Chondrocyte (in vitro differentiated cells): ENCODE measurements at regions not wholly inside any gene's neighbourhood (a gene's known extent, or its start where the extent isn't known, plus 50 kb on each side); places are given as distances from the start of the nearest gene placed in this dataset.
A peak's percentile ranks its signal among the peaks of the same experiment; 100 is the strongest.

Experiments
- DNase-seq: peaks from one replicate; pipeline ENCODE4 v3.0.0; 2021; ENCODE audit warnings: mixed read lengths, low spot score
- H3K27ac Mint-ChIP-seq: one replicate; pipeline ENCODE4 v1.8.0; 2021; ENCODE audit warnings: mild to moderate bottlenecking, moderate library complexity, mixed read lengths; ENCODE audit not compliant: unreplicated experiment
- H3K27me3 Mint-ChIP-seq: 2 replicates; pipeline ENCODE4 v1.8.0; 2021; ENCODE audit warnings: low read depth, mixed read lengths
- H3K36me3 Mint-ChIP-seq: 2 replicates; pipeline ENCODE4 v1.8.0; 2021; ENCODE audit warnings: low read depth, mixed read lengths
- H3K4me1 Mint-ChIP-seq: 2 replicates; pipeline ENCODE4 v1.8.0; 2021; ENCODE audit warnings: low read depth, mild to moderate bottlenecking, mixed read lengths
- H3K4me3 Mint-ChIP-seq: one replicate; pipeline ENCODE4 v1.8.0; 2021; ENCODE audit warnings: mild to moderate bottlenecking, moderate library complexity, mixed read lengths; ENCODE audit not compliant: unreplicated experiment
- H3K9me3 Mint-ChIP-seq: 2 replicates; pipeline ENCODE4 v1.8.0; 2021; ENCODE audit warnings: low read depth, mixed read lengths
- TF ChIP-seq, protein P1 (sequence below): fragments of 200-600 bp; sonication (generic); IDR thresholded peaks from 2 replicates; pipeline ENCODE4 v1.5.0; 2021; ENCODE audit warnings: antibody characterized with exemption, mild to moderate bottlenecking, moderate library complexity

DNA sequence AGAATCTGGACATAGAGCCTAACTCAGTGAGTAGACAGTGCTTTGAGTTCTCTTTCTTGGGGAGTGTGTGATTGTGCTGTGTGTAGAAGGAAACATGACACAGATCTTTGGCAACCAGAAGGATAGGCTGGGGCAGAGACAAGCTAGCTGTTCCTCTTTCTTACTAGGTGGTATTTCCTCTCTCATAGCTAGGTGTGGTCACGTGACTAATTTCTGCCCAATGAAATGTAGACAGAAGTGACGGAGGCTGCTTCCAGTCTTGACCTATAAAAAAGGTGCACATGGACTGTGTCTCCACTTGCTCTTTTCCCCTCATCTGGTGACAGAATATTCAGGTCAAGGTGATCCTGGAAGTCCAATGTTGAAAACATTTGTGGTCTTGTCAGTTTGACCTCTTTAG, 92.5 kb upstream of the NFIB start:
- no peak for DNase-seq
- TF ChIP-seq, protein P1, sequence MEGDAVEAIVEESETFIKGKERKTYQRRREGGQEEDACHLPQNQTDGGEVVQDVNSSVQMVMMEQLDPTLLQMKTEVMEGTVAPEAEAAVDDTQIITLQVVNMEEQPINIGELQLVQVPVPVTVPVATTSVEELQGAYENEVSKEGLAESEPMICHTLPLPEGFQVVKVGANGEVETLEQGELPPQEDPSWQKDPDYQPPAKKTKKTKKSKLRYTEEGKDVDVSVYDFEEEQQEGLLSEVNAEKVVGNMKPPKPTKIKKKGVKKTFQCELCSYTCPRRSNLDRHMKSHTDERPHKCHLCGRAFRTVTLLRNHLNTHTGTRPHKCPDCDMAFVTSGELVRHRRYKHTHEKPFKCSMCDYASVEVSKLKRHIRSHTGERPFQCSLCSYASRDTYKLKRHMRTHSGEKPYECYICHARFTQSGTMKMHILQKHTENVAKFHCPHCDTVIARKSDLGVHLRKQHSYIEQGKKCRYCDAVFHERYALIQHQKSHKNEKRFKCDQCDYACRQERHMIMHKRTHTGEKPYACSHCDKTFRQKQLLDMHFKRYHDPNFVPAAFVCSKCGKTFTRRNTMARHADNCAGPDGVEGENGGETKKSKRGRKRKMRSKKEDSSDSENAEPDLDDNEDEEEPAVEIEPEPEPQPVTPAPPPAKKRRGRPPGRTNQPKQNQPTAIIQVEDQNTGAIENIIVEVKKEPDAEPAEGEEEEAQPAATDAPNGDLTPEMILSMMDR: no peak
- peaks cover 6% of the 10 kb centered on the region for H3K4me1 Mint-ChIP-seq
- H3K27me3 Mint-ChIP-seq: no peaks in the 10 kb centered on the region
- no peaks in the 10 kb centered on the region for H3K36me3 Mint-ChIP-seq
- H3K9me3 Mint-ChIP-seq: peaks cover 12% of the 10 kb centered on the region
- H3K4me3 Mint-ChIP-seq: no peak overlapping the region
- no peak overlapping the region for H3K27ac Mint-ChIP-seq

DNA sequence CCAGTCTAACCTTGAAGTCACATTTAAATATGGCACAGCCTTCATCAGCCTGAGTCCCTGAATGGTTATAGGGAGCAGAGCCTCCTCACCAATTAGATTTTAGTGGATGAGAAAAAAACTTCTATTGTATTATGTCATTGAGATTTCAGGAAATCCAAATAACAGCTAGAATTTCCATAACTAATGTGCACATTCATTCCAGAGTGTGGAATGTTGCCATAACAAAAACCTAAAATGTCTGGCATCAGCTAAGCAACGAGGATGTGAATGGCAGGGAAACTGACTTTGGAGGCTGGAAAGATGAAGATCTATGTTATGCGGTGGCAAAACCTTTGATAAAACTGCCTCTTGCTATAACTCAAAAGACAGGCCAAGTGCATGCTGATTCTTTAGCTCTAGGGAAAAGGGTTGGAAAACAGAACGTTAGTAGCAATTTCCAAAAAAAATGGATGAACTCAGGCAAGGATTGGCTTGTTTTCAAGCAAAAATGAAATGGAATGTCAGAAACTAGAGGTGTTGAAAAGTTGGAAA, 91.3 kb upstream of the NFIB start:
- no peak for DNase-seq
- TF ChIP-seq, protein P1: no peak
- no peak overlapping the region for H3K4me3 Mint-ChIP-seq

DNA sequence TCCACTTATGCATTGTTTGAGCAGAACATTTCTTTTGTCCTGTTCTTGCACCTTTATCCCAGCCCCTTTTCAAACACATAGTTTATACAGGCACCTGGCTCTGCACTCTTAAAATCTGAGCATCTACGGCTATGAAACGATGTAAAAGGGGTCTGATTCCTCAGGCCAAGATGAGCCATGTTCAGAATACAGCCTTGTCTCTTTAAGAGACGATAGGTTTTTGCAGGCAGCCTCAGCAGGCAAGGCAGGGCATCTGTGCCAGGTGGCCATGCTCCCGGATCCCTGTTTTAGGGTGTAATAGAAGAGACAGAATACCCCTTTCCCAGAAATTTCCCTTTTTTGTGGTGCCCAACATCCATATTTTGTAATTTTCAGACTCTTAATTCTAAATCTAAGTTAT, 89.1 kb upstream of the NFIB start:
- DNase-seq: no peak
- Mint-ChIP-seq H3K27ac (no peak overlapping the region), H3K4me3 (no peak overlapping the region), H3K36me3 (no peaks in the 10 kb centered on the region), H3K4me1 (peaks cover 13% of the 10 kb centered on the region), H3K27me3 (no peaks in the 10 kb centered on the region), H3K9me3 (peaks cover 12% of the 10 kb centered on the region)
- TF ChIP-seq, protein P1: no peak

More for the DNA sequence above, 91.3 kb upstream of the NFIB start:
- peaks cover 11% of the 10 kb centered on the region for H3K4me1 Mint-ChIP-seq
- H3K9me3 Mint-ChIP-seq: peaks cover 12% of the 10 kb centered on the region
- H3K27me3 Mint-ChIP-seq: no peaks in the 10 kb centered on the region
- H3K36me3 Mint-ChIP-seq: no peaks in the 10 kb centered on the region
- H3K27ac Mint-ChIP-seq: peak overlapping the region; percentile 45

DNA sequence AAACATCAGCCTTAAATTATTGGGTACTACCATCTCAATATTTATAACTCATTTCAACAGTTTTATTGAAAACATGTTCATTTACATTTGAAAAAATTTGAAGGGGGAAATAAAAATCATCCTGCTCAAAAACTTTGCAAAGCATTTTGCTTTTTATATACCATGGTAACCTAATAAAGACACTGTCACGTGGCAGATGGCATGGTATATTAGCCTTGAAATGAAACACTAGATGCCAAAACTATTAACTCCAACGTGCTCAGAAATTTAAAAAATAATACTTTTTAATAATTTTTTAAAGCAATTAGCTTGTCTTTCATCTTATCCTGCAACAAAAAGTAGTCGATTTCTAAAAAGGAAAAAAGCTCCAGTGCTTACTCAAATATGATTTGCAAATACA, 88.6 kb upstream of the NFIB start:
- H3K9me3 Mint-ChIP-seq: peaks cover 12% of the 10 kb centered on the region
- DNase-seq: no peak
- no peaks in the 10 kb centered on the region for H3K36me3 Mint-ChIP-seq
- peaks cover 13% of the 10 kb centered on the region for H3K4me1 Mint-ChIP-seq
- TF ChIP-seq, protein P1: no peak
- no peak overlapping the region for H3K27ac Mint-ChIP-seq
- H3K27me3 Mint-ChIP-seq: no peaks in the 10 kb centered on the region
- no peak overlapping the region for H3K4me3 Mint-ChIP-seq

DNA sequence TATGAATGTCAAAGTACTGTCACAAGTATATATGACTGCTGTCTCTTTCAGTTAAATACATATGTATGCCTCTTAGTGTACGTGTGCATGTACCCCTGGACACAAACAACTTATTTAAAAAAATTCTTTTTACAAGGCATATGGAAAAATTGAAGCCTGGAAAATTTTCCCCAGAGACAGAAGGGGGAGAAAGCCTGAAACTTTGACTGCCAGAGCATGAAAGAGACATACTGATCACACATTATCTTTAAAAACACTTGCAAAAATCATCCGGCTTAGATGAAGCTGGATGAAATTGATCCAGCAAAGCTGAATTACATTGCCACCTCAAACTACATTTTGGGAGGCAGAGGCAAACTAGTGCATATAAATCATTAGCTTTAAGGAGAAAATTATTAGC, 88.0 kb upstream of the NFIB start:
- DNase-seq: no peak

More for the DNA sequence above, 88.0 kb upstream of the NFIB start:
- TF ChIP-seq, protein P1: no peak
- Mint-ChIP-seq H3K4me3 (no peak overlapping the region), H3K4me1 (peaks cover 13% of the 10 kb centered on the region), H3K27me3 (no peaks in the 10 kb centered on the region), H3K9me3 (peaks cover 12% of the 10 kb centered on the region), H3K27ac (no peak overlapping the region), H3K36me3 (no peaks in the 10 kb centered on the region)
